OCI-LY7 (cell line): ENCODE measurements at regions not wholly inside any gene's neighbourhood (a gene's known extent, or its start where the extent isn't known, plus 50 kb on each side); places are given as distances from the start of the nearest gene placed in this dataset.

Experiments
- BruUV-seq: library from RNA; stranded (reverse); fragments of 400-500 nt; replicated peaks from 2 replicates; lab custom pipeline; 2021; lab: Mats Ljungman, UMichigan
- CTCF ChIA-PET: fragments of 300-600 bp; sonication (Branson Sonifier 250); formaldehyde crosslinking; loops from one replicate; lab custom pipeline; 2022; ENCODE audit warnings: antibody characterized with exemption; ENCODE audit not compliant: unreplicated experiment; lab: Charles Lee
- POLR2A ChIA-PET: fragments of 300-600 bp; sonication (Branson Sonifier 250); formaldehyde crosslinking; loops from one replicate; lab custom pipeline; 2022; ENCODE audit warnings: antibody characterized with exemption; lab: Charles Lee
- DNase-seq: peaks from one replicate; pipeline ENCODE4 v3.0.0-alpha.2; 2015; ENCODE audit warnings: low spot score
- H2AFZ ChIP-seq: fragments of 200-600 bp; sonication (generic), shearing (Covaris generic); 2 replicates; pipeline ENCODE4 v1.6.1; 2014; ENCODE audit warnings: mild to moderate bottlenecking, antibody characterized with exemption, low read length, moderate library complexity
- H3K27ac ChIP-seq: fragments of 200-600 bp; sonication (generic); 2 replicates; pipeline ENCODE4 v1.5.1; 2014; ENCODE audit warnings: mixed run types, low read depth, mild to moderate bottlenecking, moderate library complexity, low read length, inconsistent platforms; ENCODE audit not compliant: poor library complexity, severe bottlenecking
- H3K36me3 ChIP-seq: fragments of 200-600 bp; sonication (generic); 2 replicates; pipeline ENCODE4 v1.6.1; 2014; ENCODE audit warnings: mild to moderate bottlenecking, antibody characterized with exemption, low read length, moderate library complexity, mixed read lengths; ENCODE audit not compliant: insufficient read depth
- H3K4me1 ChIP-seq: fragments of 200-600 bp; sonication (generic); 2 replicates; pipeline ENCODE4 v1.5.1; 2014; ENCODE audit warnings: mild to moderate bottlenecking, low read length; ENCODE audit not compliant: insufficient read depth, poor library complexity, severe bottlenecking
- H3K4me2 ChIP-seq: fragments of 200-600 bp; sonication (generic); 2 replicates; pipeline ENCODE4 v1.6.1; 2014; ENCODE audit warnings: mild to moderate bottlenecking, low read length
- H3K4me3 ChIP-seq: fragments of 200-600 bp; sonication (generic); 2 replicates; pipeline ENCODE4 v1.5.1; 2014; ENCODE audit warnings: mild to moderate bottlenecking, low read depth, low read length; ENCODE audit not compliant: poor library complexity, severe bottlenecking
- H3K79me2 ChIP-seq: fragments of 200-600 bp; sonication (generic); 2 replicates; pipeline ENCODE4 v1.6.1; 2016; ENCODE audit warnings: low read depth, mild to moderate bottlenecking, low read length, moderate library complexity, mixed read lengths; ENCODE audit not compliant: insufficient read depth
- H3K9me2 ChIP-seq: fragments of 200-600 bp; sonication (generic); 2 replicates; pipeline ENCODE4 v1.6.1; 2016; ENCODE audit warnings: mild to moderate bottlenecking, low read length, mixed read lengths; ENCODE audit not compliant: insufficient read depth
- H3K9me3 ChIP-seq: fragments of 200-600 bp; sonication (generic); 2 replicates; pipeline ENCODE4 v1.6.1; 2014; ENCODE audit warnings: mild to moderate bottlenecking, mixed run types, low read length, mixed read lengths
- H4K20me1 ChIP-seq: fragments of 200-600 bp; sonication (generic); 2 replicates; pipeline ENCODE4 v1.6.1; 2014; ENCODE audit warnings: mild to moderate bottlenecking, antibody characterized with exemption, low read length, moderate library complexity, mixed read lengths; ENCODE audit not compliant: insufficient read depth
- EZH2phosphoT487 ChIP-seq: fragments of 200-600 bp; sonication (generic); IDR thresholded peaks from 2 replicates; pipeline ENCODE4 v1.6.1; 2018; ENCODE audit warnings: low read depth, borderline replicate concordance, mild to moderate bottlenecking, mixed run types, antibody characterized with exemption, low read length, moderate library complexity, mixed read lengths
- intact Hi-C: fragments of 100-400 bp; cut with micrococcal nuclease; formaldehyde crosslinking; loops from one replicate; pipeline ENCODE4 v1.10.0; 2022; ENCODE audit not compliant: unreplicated experiment
- TF ChIP-seq, protein P1 (sequence below): fragments of 200-600 bp; sonication (generic); conservative IDR thresholded peaks from 2 replicates; pipeline ENCODE4 v1.5.1; 2014; ENCODE audit warnings: mild to moderate bottlenecking, antibody characterized with exemption, low read length, moderate library complexity, mixed read lengths

DNA sequence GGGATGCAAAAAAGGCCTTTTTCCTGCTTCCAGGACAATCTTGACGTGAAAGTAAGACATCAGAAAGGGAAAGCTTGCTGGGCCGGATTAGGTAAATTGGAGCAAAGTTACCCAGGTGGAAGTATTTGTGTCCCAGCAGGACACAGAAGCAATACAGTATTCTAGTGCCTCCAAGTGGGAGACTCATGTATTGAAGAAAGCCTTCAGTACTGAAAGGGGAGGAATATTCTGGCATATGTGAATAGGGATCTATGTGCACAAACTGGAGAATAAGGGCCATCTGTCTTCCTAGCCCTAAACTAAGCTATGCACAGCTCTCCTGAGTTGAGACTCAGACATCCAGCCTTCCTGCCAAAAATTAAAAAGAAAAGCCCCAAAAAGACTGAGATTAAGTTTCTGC, 327.3 kb upstream of the CDH8 start:
- Histone ChIP-seq H3K9me3 (no peaks in the 10 kb centered on the region), H3K27ac (no peak overlapping the region), H4K20me1 (no peaks in the 10 kb centered on the region), H3K4me2 (no peak overlapping the region), H3K79me2 (no peaks in the 10 kb centered on the region), H2AFZ (no peak overlapping the region), H3K4me1 (no peaks in the 10 kb centered on the region), H3K36me3 (no peaks in the 10 kb centered on the region), H3K4me3 (no peak overlapping the region), H3K9me2 (no peaks in the 10 kb centered on the region)
- no TSS peak for BruUV-seq
- intact Hi-C loops, result no loop called here
- ChIA-PET POLR2A (no interaction called here), CTCF (no interaction called here)
- DNase-seq, result no peak
- TF ChIP-seq EZH2phosphoT487, result no peak
- TF ChIP-seq, protein P1, sequence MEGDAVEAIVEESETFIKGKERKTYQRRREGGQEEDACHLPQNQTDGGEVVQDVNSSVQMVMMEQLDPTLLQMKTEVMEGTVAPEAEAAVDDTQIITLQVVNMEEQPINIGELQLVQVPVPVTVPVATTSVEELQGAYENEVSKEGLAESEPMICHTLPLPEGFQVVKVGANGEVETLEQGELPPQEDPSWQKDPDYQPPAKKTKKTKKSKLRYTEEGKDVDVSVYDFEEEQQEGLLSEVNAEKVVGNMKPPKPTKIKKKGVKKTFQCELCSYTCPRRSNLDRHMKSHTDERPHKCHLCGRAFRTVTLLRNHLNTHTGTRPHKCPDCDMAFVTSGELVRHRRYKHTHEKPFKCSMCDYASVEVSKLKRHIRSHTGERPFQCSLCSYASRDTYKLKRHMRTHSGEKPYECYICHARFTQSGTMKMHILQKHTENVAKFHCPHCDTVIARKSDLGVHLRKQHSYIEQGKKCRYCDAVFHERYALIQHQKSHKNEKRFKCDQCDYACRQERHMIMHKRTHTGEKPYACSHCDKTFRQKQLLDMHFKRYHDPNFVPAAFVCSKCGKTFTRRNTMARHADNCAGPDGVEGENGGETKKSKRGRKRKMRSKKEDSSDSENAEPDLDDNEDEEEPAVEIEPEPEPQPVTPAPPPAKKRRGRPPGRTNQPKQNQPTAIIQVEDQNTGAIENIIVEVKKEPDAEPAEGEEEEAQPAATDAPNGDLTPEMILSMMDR, result no peak

DNA sequence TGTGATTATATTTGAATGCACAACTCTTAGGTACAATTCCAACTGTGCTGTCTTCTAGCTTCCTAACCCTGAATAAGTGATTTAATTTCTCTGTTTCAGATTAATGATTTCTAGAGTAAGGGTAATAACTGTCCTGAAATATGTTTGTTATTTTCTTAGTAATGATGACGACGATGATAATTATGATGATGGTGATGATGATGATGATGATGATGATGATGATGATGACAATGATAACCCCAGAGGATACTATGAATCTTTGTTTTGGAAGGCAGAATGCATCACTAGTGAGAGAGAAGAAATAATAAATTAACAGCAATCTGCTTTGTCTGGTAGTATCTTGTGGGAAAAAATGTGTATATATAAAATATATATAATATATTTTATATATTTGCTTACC, 317.1 kb upstream of the CDH8 start:
- BruUV-seq, result no TSS peak
- Histone ChIP-seq H3K79me2 (no peaks in the 10 kb centered on the region), H3K9me2 (no peaks in the 10 kb centered on the region), H3K9me3 (no peaks in the 10 kb centered on the region), H3K4me1 (no peaks in the 10 kb centered on the region), H3K27ac (no peak overlapping the region), H2AFZ (no peak overlapping the region), H4K20me1 (no peaks in the 10 kb centered on the region), H3K4me2 (no peak overlapping the region), H3K36me3 (no peaks in the 10 kb centered on the region), H3K4me3 (no peak overlapping the region)
- no peak for DNase-seq
- TF ChIP-seq EZH2phosphoT487, result no peak
- ChIA-PET CTCF (no interaction called here), POLR2A (no interaction called here)
- intact Hi-C loops, result no loop called here

DNA sequence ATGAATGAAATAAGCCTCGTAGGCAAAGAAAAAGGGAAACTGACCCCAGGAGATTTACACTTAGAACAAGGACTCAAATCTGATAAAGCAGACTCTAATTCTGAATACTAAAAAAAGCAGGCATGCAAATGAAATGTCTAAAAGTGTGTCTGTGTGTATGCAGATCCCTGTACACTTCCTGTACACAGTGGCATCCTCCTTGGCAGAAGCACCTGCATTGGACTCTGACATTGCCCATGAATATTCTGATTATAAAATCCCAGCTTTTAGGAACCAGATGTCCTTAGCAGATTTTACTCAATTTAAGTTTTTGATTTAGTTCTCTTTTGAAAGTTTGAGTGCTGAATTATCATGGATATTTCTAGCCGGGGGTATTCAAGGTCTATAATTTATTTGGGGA, 306.0 kb upstream of the CDH8 start:
- Histone ChIP-seq H3K9me2 (no peaks in the 10 kb centered on the region), H3K36me3 (no peaks in the 10 kb centered on the region), H3K4me2 (0 out of 2 replicates have a peak overlapping the region, but pooled peaks have one; percentile 2), H4K20me1 (no peaks in the 10 kb centered on the region), H3K4me3 (no peak overlapping the region), H3K79me2 (no peaks in the 10 kb centered on the region), H3K4me1 (no peaks in the 10 kb centered on the region), H3K9me3 (no peaks in the 10 kb centered on the region), H3K27ac (no peak overlapping the region), H2AFZ (no peak overlapping the region)
- POLR2A ChIA-PET, result interaction anchor here (0.7 kb wide), 1 partner anchor 81 kb away, joined by 3 read pairs; no protein-coding TSS in a partner anchor
- CTCF ChIA-PET, result no interaction called here
- intact Hi-C loops, result no loop called here
- no peak for DNase-seq
- TF ChIP-seq, protein P1, result no peak
- no peak for TF ChIP-seq EZH2phosphoT487
- BruUV-seq, result no TSS peak
